ENCODE measurements at regions not wholly inside any gene's neighbourhood (a gene's known extent, or its start where the extent isn't known, plus 50 kb on each side); places are given as distances from the start of the nearest gene placed in this dataset.
"Not testable (repeated sequence)": the region's sequence is repeated elsewhere in the genome, so short reads cannot be mapped to it uniquely, and the experiment has no call there.

DNA sequence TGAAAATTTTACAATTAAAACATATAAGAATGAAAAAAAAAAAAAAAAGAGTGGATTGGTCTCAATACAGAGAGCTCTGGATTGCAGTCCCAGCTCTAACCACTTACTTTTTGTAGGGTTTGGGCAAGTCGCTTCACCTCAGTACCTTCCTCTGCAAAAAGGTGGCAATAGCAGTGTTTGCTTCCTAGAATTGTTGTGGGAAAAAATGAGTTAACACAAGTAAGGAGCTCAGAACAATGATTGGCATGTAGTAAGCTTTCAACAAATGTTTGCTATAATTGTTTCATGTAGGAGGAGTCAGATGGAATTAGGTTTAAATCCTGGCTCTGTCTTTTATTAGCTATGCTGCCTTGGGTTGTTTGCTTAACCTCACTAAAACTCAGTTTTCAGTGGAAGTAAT lies 425.2 kb upstream of the TBL1XR1 start:
- no peaks in the 10 kb centered on the region for H3K27me3 ChIP-seq (ENCODE audit: control insufficient read depth, insufficient read depth, low read length)
- no peak for FAIRE-seq

DNA sequence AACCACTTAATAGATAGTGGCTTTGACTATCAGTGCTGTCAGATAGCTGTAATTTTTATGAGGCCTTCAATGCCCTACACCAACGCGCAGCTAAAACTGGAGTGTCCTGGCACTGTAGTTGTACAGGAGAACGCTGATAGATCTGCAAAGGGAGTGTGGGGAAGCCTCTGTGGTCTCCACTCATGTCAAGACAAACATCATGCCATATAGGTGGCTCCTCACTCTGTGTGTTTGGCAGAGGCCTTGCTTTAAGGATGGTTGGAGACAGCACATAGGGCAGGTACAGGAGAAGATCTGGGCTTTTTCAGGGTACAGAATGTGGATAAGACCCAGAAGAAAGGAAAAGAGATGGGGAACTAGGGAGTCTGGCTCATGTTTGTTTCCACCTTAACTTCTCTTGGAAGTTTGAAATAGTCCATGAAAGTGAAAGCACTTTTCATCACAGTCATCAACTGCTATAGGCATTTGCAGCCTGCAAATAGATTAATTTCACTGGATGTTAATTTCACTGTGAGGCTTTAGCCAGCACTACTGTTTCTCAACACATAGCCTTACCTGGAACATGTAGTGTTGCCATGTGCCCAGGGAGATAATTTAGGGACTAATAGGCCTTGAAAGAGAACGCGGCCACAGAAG lies 425.8 kb upstream of the TBL1XR1 start:
- Histone ChIP-seq H3K36me3 (ENCODE audit: control insufficient read depth, insufficient read depth, low read length) (no peaks in the 10 kb centered on the region), H3K4me3 (ENCODE audit: low read depth, low read length) (no peak overlapping the region), H3K27me3 (ENCODE audit: control insufficient read depth, insufficient read depth, low read length) (no peaks in the 10 kb centered on the region)
- TF ChIP-seq, protein P1, sequence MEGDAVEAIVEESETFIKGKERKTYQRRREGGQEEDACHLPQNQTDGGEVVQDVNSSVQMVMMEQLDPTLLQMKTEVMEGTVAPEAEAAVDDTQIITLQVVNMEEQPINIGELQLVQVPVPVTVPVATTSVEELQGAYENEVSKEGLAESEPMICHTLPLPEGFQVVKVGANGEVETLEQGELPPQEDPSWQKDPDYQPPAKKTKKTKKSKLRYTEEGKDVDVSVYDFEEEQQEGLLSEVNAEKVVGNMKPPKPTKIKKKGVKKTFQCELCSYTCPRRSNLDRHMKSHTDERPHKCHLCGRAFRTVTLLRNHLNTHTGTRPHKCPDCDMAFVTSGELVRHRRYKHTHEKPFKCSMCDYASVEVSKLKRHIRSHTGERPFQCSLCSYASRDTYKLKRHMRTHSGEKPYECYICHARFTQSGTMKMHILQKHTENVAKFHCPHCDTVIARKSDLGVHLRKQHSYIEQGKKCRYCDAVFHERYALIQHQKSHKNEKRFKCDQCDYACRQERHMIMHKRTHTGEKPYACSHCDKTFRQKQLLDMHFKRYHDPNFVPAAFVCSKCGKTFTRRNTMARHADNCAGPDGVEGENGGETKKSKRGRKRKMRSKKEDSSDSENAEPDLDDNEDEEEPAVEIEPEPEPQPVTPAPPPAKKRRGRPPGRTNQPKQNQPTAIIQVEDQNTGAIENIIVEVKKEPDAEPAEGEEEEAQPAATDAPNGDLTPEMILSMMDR (IDR thresholded peaks at IDR 0.05; ENCODE audit: insufficient read depth, low read length, severe bottlenecking), result no peak
- FAIRE-seq (no peak), DNase-seq (ENCODE audit: low read depth) (no peak)

More for the DNA sequence above, 425.2 kb upstream of the TBL1XR1 start:
- Histone ChIP-seq H3K36me3 (ENCODE audit: control insufficient read depth, insufficient read depth, low read length) (no peaks in the 10 kb centered on the region), H3K4me3 (ENCODE audit: low read depth, low read length) (no peak overlapping the region)
- DNase-seq (ENCODE audit: low read depth), result no peak
- TF ChIP-seq, protein P1 (IDR thresholded peaks at IDR 0.05; ENCODE audit: insufficient read depth, low read length, severe bottlenecking), result no peak

DNA sequence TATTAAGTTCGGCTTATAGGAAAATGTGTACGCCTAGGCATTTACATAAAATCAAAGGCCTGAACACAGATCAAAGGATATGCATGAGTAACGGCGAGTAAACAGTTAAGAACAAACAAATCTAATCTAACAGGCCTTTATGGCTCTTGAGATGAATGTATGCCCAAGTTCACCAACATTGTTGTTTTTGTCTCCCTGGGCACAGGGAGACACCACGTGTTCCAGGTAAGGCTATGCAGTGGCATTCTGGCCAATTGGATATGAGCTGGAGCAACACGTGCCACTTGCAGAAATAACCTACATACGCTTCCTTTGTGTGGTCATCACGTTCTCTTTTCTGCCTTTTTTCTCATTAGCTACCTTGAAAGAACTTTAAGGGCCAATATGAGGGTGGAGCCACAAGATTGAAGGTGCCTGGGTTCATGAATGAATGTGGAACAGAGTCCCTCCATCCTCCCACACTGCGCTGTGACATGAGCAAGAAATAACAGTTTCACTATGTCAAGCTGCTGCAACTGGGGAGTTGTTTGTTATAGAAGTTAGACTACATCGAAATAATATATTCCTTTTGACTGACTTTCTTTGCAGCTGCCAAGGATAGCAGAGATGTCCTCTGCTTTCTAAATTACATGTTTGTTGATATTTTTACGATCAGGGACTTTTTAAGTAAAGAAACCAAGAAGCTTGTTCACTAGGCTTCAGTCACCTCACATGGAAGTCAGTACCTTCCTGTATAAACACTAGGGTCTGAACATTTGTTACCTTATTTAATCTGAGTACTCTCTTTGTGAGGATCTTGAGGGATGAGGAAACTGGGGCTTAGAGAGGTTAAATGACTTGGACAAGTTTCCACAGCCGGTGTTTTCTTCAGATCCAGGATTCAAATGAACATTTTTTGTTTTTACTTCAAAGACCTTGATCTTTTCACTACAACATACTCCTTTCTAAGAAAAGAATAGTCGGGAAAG lies 427.5 kb upstream of the TBL1XR1 start:
- TF ChIP-seq, protein P1 (IDR thresholded peaks at IDR 0.05; ENCODE audit: insufficient read depth, low read length, severe bottlenecking), result no peak
- FAIRE-seq (no peak), DNase-seq (ENCODE audit: low read depth) (peak; percentile 44)
- Histone ChIP-seq H3K27me3 (ENCODE audit: control insufficient read depth, insufficient read depth, low read length) (no peaks in the 10 kb centered on the region), H3K36me3 (ENCODE audit: control insufficient read depth, insufficient read depth, low read length) (no peaks in the 10 kb centered on the region), H3K4me3 (ENCODE audit: low read depth, low read length) (no peak overlapping the region)

DNA sequence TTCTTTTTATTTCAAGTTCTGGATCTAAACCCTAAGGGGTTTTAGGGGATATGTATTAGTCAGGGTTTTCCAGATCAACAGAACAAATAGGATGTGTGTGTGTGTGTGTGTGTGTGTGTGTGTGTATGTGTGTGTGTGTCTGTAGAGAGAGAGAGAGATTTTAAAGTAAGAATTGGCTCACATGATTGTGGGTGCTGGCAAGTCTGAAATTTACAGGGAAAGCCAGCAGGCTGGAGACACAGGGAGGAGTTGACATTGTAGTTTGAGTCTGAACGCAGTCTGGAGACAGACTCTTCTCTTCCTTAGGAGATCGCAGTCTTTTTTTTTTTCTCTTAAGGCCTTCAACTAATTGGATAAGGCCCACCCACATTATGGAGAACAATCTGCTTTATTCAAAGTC lies 428.8 kb upstream of the TBL1XR1 start:
- DNase-seq (ENCODE audit: low read depth) (no peak), FAIRE-seq (no peak)
- TF ChIP-seq, protein P1 (IDR thresholded peaks at IDR 0.05; ENCODE audit: insufficient read depth, low read length, severe bottlenecking), result no peak

DNA sequence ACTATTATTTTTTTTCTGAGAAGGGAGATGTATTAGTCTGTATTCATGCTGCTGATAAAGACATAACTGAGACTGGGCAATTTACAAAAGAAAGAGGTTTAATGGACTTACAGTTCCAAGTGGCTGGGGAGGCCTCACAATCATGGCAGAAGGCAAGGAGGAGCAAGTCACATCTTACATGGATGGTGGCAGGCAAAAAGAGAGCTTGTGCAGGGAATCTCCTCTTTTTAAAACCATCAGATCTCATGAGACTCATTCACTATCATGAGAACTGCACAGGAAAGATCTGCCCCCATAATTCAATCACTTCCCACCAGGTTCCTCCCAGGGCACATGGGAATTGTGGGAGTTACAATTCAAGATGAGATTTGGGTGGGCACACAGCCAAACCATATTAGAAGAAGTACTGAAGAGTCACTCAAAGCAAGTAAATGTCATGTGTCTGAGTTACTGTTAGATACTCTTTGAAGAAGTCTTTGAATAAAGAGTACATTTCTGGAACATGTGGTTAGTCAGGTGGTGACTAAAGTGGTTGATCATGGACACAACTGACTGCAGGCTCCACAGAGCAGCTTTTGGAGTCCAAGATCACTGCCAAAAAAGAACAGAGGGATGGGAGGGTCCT lies 430.9 kb upstream of the TBL1XR1 start:
- H3K27me3 ChIP-seq (ENCODE audit: control insufficient read depth, insufficient read depth, low read length); FAIRE-seq; H3K36me3 ChIP-seq (ENCODE audit: control insufficient read depth, insufficient read depth, low read length); H3K4me3 ChIP-seq (ENCODE audit: low read depth, low read length): not testable (repeated sequence)
- DNase-seq (ENCODE audit: low read depth), result peak; percentile 36

More for the DNA sequence above, 428.8 kb upstream of the TBL1XR1 start:
- no peaks in the 10 kb centered on the region for H3K27me3 ChIP-seq (ENCODE audit: control insufficient read depth, insufficient read depth, low read length)
- H3K4me3 ChIP-seq (ENCODE audit: low read depth, low read length), result no peak overlapping the region
- no peaks in the 10 kb centered on the region for H3K36me3 ChIP-seq (ENCODE audit: control insufficient read depth, insufficient read depth, low read length)

DNA sequence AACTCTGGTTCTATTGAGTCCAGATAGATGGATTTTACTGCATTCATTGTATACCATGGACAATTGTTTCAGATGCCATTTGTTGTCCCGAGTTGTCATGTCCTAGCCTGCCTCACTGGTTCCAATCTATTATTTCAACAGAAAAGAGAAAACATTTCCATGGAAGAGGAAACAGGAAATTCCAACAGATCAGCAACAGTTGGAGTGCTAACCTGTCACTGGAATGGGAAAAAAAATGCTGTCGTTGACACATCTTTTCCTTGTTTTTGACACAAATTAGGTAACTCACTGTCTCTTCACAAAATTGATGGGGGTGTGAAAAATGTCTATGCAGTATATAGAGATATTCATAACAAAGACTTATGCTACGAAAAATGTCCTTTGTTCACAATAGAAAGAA lies 432.0 kb upstream of the TBL1XR1 start:
- no peak for DNase-seq (ENCODE audit: low read depth)
- Histone ChIP-seq H3K4me3 (ENCODE audit: low read depth, low read length) (no peak overlapping the region), H3K27me3 (ENCODE audit: control insufficient read depth, insufficient read depth, low read length) (no peaks in the 10 kb centered on the region), H3K36me3 (ENCODE audit: control insufficient read depth, insufficient read depth, low read length) (no peaks in the 10 kb centered on the region)
- no peak for FAIRE-seq
- TF ChIP-seq, protein P1 (IDR thresholded peaks at IDR 0.05; ENCODE audit: insufficient read depth, low read length, severe bottlenecking), result no peak
